Islet precursor cell (in vitro differentiated cells): ENCODE measurements at regions not wholly inside any gene's neighbourhood (a gene's known extent, or its start where the extent isn't known, plus 50 kb on each side); places are given as distances from the start of the nearest gene placed in this dataset.

Experiments
- DNase-seq: peaks from one replicate; pipeline ENCODE4 v3.0.0-alpha.2; 2018

- no peak for DNase-seq
Measured at GRCh38 chr2:8527676-8528075, 154.2 kb upstream of the ID2 start.

- DNase-seq, result no peak
Measured at GRCh38 chr2:8528863-8529262, 153.0 kb upstream of the ID2 start.

GRCh38 chr2:8529706-8530277 is 152.1 kb upstream of the ID2 start:
- no peak for DNase-seq

DNA sequence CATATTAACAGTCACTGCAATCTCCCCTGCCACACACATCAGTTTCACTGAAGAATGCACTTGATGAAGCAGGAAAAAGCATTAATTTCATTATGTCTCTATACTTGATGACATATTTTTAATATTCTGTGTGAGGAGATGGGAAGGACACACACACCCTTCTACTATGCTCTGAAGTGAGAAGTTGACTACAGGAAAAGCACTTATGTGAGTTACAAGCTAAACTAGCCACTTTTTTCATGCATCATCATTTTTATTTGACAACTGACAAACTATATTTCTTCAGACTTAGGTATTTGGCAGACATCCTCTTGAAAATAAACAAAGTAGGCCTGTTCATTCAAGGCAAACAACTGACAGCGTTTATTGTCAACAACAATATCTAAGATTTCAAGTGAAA is 150.4 kb upstream of the ID2 start:
- no peak for DNase-seq

GRCh38 chr2:8532438-8532837 is 149.4 kb upstream of the ID2 start:
- DNase-seq, result no peak

- no peak for DNase-seq
Measured at GRCh38 chr2:8533923-8534322, 147.9 kb upstream of the ID2 start.

DNA sequence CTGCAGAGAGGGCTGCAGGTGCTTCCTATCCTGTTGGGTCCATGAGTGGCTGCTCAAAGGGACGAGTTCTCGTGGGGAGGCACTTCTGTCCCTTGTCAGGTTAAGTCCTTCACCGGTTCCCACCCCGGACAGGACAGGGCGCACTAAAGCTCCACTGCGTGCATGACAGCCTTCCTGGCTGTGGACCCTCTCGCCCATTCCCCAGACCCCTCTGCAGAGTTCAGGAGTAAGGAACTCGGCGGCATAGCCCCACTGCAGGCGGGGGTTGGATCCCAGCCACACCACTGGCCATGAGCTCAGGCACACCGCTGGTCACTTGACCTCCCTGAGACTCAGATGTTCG is 147.5 kb upstream of the ID2 start:
- DNase-seq, result no peak

GRCh38 chr2:8534729-8535468 is 147.0 kb upstream of the ID2 start:
- peak; percentile 83 for DNase-seq

GRCh38 chr2:8535469-8535795 is 146.4 kb upstream of the ID2 start:
- DNase-seq, result no peak

DNA sequence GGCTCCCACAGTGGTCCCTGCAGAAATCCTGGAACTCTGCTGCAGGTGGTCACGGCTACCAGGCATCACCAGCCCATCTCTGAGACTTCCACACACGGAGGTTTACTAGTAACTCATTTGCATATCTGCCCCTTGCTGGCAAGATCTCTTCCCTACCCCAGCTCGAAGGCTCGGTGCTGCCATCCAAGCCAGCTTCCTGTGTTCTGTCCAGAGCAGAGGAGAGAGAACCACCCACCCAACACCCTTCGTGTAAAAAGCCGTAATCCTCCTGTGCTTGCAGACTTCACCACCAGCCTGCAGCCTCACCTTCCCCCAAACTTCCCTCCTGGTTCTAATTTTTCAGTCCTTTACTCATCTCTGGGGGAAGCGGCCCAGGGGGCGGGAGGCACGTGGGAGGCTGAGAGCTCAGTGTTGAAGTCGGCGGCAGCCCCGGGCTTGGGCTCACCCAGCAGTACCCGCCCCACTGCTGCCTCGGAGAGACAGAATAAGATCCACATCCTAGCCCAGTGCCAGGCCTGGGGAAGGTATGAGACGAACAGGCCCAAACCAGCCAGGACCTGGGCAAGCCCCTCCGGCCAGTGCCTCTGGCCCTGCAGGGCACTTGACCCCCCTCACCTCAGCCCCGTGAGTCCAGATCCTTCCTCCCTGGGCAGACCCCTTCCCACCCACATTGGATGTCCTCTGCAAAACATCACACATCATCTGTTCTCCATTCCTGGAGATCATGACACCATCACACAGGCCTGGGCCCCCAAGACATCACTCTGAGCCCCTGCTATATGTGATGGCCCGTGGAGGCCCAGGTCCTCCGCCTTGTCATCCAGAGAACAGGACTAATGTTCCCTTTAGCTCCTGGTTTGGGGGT is 145.8 kb upstream of the ID2 start:
- no peak for DNase-seq

- no peak for DNase-seq
Measured at GRCh38 chr2:8536686-8537561, 144.9 kb upstream of the ID2 start.

GRCh38 chr2:8537562-8538155 is 144.2 kb upstream of the ID2 start:
- peak; percentile 40 for DNase-seq

DNA sequence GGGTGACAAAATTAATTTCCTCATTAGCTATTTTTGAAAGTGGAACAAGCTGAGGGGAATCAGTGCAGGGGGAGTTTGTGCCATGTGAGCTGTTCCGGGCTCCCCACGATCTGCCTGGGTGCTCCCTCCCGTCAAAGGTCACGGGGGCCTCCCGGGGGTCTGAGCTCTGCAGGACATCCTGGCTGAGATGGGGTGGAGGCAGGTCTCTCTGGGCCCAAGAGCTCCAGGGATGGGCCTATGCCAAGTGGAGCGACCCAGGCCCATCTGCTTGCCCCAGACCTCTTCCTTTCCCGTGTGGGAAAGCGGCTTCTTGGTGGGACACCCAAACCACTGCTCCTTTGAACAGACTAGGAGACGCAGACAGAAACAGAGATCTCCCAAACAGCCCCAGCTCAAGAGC is 143.3 kb upstream of the ID2 start:
- peak; percentile 46 for DNase-seq

DNA sequence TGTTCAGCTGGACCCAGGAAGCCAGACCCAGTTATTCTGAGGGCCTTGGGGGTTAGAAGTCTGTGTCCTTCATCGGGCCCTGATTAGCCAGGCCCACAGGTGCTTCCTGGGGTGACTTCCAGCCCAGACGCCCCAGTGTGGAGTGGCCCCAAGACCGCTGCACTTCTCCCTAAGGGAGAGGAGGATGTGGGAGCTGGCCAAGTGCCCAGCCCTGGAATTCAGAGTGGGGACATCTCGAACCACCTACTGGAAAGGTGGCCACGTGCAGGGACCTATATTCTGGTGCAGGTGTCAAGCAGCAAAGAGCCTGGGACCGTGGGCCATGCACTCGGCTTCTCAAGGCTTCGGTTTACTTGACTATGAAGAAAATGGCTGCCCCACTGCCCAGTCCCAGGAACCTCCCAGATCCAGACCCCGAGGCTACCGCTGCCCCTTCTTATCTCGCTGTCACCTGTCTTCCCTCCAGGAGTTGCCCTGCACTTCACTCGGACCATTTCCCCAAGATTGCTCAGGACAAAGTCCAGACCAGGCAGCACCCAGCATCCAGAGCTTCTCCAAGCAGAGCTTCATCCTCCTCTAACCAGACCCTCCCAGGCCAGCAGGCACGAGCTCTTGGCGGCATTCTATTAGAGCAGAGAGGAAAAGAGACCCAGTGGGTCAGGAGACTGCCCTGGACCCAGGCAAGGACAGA is 142.8 kb upstream of the ID2 start:
- DNase-seq, result peak; percentile 59

DNA sequence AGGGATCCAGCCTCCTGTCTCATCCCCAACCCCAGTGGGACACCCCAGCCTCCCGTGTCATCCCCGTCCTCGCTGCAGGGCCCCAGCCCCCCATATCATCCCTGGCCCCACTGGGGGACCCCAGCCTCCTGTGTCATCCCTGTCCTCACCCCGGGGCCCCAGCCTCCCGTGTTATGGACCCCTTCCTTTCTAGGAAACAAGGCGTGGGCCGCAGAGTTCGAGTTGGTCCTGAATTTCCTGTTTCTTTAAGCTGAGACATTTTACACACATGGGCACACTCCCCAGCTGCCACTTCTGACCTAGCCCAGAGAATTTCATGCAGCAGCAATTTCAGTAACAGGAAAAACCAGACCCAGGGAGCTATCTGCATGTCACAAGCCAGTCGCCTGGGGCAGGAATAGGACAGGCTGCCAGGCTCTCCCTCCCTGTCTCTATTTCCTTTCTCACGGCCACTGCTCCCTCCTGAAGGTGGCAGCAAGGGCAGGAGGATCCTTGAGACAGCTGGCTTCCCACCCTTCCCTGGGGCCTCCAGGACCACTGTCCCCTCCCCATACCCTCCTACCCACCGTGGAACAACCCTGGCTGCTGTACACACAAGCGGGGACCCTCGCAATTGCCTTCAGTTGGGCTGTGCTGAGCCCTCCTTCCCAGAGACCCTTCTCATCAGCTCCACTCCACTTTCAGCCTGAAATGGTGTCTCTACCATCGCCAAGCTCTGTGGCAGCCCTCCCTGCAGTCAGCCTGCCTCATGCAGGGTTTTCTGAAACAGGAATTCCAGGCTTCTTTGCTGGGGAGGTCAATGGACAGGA is 141.9 kb upstream of the ID2 start:
- DNase-seq, result peak; percentile 96

DNA sequence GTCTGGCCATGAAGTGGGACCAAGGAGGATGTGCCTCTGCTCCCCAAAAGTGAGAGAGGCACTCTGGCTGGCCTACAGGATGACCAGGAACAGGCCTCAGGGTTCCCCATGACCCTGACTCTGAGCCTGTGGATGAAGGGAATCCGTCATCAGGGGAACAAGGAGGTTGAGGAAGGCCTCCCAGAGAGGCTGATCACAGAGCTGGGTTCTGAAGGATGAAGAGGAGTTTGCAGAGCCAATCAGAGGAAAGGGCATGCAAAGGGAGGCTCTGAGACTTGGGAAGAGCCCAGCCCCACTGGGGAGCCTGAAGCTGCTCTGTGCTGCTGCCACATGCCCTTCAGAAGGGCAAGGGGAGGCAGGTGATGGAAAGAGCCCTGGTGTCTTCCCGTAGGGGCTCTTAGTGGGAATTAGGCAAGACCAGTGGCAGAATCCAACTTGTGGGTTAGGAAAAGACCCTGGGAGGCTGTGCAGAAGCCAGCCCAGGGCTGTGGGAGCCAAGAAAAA is 141.3 kb upstream of the ID2 start:
- peak; percentile 44 for DNase-seq

DNA sequence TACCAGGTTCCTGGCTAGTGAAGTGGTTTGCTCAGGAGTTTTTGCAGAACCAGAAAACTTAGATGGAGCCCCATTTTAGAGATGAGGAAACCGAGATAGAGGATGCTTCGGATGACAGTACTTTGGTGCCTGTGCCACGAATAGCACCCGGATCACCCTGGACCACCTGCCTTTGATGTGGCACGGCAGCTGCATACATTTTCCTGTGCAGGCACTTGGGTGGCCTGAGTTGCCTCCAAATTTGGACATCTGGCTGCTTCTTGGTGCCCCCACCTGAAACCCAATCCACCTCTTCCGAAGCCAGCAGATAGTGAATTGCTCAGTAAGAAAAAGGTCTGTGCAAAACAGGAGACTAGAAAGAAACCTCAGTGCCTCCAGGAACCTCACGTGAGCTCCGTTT is 140.6 kb upstream of the ID2 start:
- peak; percentile 32 for DNase-seq

DNA sequence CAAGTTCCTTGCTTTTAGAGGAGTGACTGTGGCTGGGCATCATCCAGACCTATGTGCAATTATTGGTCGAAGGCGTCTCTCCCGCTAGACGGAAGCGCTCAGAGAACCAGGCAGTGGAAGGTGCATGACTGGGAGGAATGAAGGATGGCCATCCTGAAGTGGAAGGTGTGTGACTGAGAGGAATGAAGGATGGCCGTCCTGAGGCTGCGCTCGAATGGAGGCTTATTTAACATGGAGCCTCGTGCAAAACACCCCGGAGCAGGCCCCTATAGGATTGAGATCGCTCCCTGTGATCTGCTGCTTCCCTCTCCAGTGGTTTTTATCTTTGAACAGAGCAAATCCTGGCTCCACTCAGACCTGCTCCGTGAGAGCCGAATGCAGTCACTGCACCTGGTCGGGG is 140.2 kb upstream of the ID2 start:
- DNase-seq, result peak; percentile 60

DNA sequence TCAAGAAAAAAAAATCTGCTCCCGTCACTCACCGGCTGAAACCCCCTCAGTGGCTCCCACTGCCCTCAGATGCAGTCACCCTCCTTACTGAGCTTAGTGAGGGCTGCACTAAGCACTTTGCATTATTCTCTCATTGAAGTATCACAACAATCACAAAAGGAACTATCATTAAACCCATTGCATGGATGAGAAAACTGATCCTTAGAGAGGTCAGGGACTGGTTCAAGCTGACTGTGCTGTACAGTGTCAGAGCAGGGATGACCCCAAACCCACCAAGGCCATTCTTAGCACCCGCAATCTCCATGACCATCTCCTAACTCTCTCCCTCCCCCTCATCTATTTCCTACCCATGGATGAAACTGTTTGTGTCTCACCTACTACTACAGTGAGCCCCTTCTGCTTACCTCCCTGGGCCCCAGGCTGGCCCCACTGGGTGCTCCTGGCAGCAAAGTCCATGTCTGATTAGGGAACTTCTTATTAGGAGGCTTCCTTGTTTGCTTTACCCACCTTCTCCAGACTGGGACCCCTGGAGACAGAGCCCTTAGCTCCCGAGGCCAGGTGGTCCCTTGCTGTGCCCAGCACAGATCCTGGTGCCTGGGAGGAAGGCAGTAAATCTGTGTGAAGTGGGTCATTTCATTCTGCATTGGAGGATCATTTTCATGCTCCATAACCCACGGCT is 139.3 kb upstream of the ID2 start:
- peak; percentile 41 for DNase-seq

DNA sequence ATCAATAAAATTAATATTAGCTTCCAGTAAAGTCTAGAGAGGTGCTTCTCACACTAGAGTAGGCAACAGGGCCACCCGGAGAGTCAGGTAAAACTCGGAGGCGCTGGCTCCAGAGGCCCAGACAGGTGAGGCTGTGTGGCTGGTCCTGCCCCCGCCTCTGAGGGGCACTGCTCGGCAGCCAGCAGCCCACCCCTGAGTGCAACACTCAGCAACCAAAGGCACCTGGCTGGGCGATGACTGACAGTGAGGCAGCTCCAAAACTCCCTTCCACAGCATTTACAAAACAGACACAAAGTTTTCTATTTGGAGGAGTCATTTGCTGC is 138.8 kb upstream of the ID2 start:
- DNase-seq, result peak; percentile 50
